Mucosa of gallbladder (tissue), 1 donor: ENCODE measurements at regions not wholly inside any gene's neighbourhood (a gene's known extent, or its start where the extent isn't known, plus 50 kb on each side); places are given as distances from the start of the nearest gene placed in this dataset.

Source experiments
- DNase-seq: peaks from one replicate; pipeline ENCODE4 v3.0.0-alpha.2; 2020; ENCODE audit warnings: low spot score
- donor health status: DM: no; HTN: no; CAD: no.

DNA sequence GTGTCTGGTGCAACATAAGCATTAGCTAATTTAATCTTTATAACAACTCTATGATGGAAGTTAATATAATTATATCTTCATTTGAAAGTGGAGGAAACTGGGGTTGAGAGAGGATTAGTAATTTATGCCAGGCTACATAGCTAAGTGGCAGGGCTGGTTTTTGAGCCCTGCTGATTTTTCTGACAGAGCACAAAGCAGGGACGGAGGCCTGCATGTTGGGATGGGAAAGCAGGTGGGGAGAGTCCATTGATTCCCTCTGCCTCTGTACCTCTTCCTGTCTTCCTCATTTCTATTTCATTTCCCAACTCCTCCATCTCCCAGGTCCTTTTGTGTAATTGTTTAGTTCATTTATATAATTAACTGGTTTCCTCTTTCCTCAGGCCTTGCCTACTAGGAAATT lies 251.6 kb upstream of the ZPLD1 start:
- DNase-seq: no peak

DNA sequence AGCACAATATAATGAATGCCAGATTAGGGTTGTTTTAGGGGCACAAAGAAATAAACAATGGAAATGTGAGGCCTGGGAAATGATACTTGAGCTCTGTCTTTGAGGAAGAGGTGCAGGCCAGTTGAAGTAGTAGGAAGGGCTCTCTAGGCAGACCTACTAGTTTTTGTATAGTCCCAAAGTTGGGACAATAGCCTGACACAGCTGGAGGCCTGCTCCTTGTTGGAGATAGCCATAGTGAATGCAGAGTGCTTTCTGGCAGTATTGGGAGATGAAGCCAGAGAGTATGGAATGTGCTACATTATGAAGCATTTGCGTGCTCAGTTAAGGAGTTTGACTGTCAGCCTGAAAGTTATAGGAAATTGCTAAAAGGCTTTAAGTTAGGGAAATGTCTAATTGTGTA lies 251.2 kb upstream of the ZPLD1 start:
- DNase-seq: no peak

DNA sequence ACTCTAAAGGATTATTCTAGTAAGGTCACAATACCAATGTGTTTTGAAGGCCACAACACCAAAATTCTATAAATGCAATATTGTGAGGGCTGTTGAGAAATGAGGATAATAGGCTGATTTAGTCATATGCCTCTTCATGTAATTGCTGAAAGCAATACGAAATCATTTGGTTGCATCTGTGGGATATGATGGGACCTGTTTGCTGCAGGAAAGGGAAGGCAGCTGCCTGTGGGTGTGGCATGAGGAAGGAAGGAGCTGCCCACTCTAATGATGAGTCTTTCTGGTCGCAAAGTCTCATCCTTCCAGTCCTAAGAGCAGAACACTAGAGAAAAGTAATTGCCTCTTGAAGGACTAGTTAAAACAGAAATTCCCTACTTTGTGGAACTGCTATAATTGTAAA lies 245.3 kb upstream of the ZPLD1 start:
- DNase-seq: no peak

- DNase-seq: no peak
Observed at GRCh38 chr3:102189956-102190723, 244.7 kb upstream of the ZPLD1 start.

- DNase-seq: no peak
Observed at GRCh38 chr3:102192575-102192974, 242.2 kb upstream of the ZPLD1 start.

GRCh38 chr3:102193255-102193654 lies 241.6 kb upstream of the ZPLD1 start:
- DNase-seq: no peak

DNA sequence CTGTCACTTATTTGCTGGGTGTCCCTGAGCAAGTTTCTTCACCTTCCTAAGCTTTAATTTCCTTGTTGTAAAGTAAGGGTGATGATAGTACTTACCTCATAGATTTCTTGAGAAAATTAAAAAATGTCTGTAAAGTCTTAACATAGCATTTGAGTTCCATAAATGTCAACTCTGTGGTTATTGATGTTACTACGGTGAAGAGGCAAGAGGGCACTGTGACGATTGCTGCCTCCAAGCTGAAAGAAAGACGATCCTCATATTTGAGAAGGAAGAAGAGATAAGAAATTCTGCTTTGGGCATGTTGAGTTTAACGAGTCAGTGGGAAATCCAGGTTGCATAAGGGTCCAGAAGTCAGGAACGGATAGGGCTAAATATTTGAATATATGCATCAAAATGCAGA lies 240.8 kb upstream of the ZPLD1 start:
- no peak for DNase-seq

DNA sequence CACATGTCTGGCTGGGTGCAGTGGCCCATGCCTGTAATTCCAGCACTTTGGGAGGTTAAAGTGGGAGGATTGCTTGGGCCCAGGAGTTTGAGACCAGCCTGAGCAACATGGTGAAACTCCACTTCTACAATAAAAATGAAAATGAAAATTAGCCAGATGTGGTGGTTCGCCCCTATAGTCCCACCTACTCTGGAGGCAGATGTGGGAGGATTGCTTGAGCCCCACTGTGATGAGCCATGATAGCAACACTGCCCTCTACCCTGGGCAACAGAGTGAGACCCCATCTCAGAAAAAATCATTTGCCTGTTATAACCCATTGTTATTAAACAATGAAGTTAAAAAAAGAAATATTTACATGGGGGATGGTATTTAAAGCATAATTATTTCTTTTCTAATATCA lies 240.1 kb upstream of the ZPLD1 start:
- DNase-seq: no peak

- peak; percentile 83 for DNase-seq
Observed at GRCh38 chr3:102195198-102195948, 239.4 kb upstream of the ZPLD1 start.

DNA sequence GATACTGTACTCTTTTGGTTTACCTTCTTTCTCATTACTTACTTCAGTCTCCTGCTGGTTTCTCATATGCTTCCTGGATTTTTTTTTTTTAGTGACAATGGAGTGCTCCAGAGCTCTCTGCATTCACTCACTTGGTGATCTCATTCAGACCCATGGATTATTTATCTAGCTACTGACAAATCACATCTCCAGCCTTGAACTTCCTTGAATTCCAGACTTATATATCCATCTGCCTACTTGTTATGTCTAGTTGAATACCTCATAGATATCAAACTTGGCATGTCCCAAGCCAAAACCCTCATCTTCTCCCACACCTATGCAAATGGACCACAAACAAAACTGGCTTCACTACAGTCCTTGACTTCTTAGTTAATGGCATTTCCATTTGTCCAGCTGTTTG lies 234.7 kb upstream of the ZPLD1 start:
- DNase-seq: no peak

DNA sequence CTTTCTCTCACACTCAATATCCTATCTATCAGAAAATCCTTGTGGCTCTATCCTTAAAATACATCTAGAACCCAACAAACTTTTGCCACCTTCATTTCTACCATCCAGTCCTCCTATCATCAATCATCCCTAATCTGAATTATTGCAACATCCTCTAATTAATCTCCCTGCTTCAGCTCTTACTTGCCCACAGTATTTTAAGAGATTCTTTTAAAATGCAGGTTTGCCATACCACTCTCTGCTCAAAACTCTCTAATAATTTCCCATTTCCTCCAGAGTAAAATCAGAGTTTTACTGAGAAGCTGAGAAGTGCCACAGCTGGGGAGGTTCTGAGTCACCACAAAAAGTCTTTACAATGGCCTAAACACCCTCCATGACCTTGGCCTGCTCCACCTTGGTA lies 234.3 kb upstream of the ZPLD1 start:
- no peak for DNase-seq

- DNase-seq: no peak
Observed at GRCh38 chr3:102205647-102206046, 229.2 kb upstream of the ZPLD1 start.

GRCh38 chr3:102206511-102207031 lies 228.2 kb upstream of the ZPLD1 start:
- peak; percentile 67 for DNase-seq

GRCh38 chr3:102207151-102207571 lies 227.7 kb upstream of the ZPLD1 start:
- no peak for DNase-seq

DNA sequence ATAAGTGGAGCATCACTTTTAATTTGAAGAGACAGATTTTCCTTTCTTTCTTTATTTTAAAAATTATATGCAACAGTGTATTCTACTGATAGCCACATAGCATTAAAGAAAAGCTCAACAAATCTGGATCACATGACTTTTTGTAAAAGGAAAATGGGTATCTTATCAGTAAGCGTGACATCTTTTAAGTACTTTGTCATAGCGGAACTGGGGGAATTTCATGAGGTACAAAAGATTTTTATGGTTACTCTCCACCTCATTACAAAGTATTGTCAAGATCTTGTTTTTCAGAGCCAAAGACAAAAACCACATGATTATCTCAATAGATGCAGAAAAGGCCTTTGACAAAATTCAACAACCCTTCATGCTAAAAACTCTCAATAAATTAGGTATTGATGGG lies 219.6 kb upstream of the ZPLD1 start:
- no peak for DNase-seq

DNA sequence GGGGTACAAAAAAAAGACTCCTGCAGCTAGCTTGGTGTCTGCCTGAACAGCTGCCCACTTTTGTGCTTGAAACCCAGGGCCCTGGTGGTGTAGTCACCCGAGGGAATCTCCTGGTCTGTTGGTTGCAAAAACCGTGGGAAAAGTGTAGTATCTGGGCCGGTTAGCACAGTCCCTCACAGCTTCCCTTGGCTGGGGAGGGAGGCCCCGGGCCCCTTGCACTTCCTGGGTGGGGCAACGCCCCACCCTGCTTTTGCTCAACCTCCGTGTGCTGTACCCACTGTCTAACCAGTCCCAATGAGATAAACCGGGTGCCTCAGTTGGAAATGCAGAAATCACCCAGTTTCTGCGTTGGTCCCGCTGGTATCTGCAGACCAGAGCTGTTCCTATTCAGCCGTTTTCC lies 211.7 kb upstream of the ZPLD1 start:
- no peak for DNase-seq

DNA sequence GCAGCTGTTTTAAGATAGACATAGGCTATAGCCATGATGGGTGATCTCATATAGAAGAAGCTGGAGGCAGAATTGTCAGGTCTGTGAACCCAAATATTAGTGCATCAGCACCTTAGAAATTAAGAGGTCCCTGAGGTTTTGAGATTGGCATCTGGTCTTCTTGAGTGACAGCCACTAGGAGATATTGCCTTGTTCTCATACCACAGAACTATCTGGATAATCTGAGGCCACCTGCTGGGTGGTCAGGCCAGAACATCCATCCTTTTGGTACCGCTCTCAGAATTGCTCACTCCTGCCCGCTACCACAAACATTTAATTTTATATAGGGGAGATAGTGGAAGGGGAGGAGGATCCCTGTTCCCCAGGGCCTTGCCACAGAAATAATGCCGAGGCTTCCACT lies 210.6 kb upstream of the ZPLD1 start:
- DNase-seq: no peak

GRCh38 chr3:102225005-102225404 lies 209.8 kb upstream of the ZPLD1 start:
- no peak for DNase-seq

GRCh38 chr3:102225407-102226132 lies 209.2 kb upstream of the ZPLD1 start:
- DNase-seq: no peak

- DNase-seq: no peak
Observed at GRCh38 chr3:102226463-102226862, 208.4 kb upstream of the ZPLD1 start.

DNA sequence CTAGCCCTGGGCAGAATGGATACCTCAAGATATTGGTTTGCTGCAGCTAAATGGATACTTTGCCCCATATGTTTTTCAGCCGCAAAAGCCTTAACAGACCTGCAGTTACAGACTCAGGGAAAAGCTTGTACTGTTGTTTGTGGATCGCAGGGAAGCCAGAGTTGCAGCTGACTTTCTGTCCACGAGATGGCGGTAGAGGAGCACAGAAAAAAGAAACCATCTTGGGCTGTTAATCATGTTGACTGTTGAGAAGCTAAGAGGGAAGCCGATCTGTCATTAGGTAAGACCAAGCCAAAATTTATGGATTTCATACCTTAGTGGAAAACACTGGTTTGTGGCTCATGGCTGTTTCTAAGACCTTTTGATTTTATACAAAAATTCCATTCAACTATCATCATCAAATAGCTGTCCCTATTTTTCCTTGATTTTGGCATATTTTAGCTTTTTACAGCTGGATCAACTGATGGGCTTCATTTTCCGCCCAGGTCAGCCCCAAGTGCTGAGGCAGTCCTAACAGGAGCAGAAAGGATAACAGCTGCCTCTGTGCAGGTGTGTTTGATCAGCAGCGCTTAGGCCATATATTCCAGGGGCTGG lies 205.7 kb upstream of the ZPLD1 start:
- DNase-seq: peak; percentile 82

GRCh38 chr3:102230057-102230456 lies 204.8 kb upstream of the ZPLD1 start:
- no peak for DNase-seq
